SK-N-SH (cell line): ENCODE measurements at regions not wholly inside any gene's neighbourhood (a gene's known extent, or its start where the extent isn't known, plus 50 kb on each side); places are given as distances from the start of the nearest gene placed in this dataset.

Experiments
- CTCF ChIP-seq: fragments of 200-600 bp; sonication (generic); IDR thresholded peaks from 2 replicates; pipeline ENCODE4 v1.6.1; 2017; ENCODE audit warnings: antibody characterized with exemption, mild to moderate bottlenecking, moderate library complexity
- EP300 ChIP-seq, 2 experiments: IDR thresholded peaks; 2 replicates each; pipeline versions ENCODE4 v1.4.0 to v1.6.1; 2012; ENCODE audit warnings: borderline replicate concordance in 1 of 2, low read depth in 1 of 2, low read length in 1 of 2
- GATA2 ChIP-seq: sonication (generic); formaldehyde crosslinking; IDR thresholded peaks from 2 replicates; pipeline ENCODE4 v1.5.0; 2020; ENCODE audit warnings: mild to moderate bottlenecking, missing genetic modification reagents
- IRF3 ChIP-seq: fragments of 150-350 bp; IDR thresholded peaks from 2 replicates; pipeline ENCODE4 v1.6.1; 2016; ENCODE audit warnings: mild to moderate bottlenecking, low read depth, low read length
- MAX ChIP-seq: IDR thresholded peaks from 2 replicates; pipeline ENCODE4 v1.4.0; 2012; ENCODE audit warnings: low read depth
- POLR2AphosphoS5 ChIP-seq: IDR thresholded peaks from 2 replicates; pipeline ENCODE4 v1.6.1; 2012; ENCODE audit warnings: low read depth, low read length
- REST ChIP-seq: IDR thresholded peaks from 2 replicates; pipeline ENCODE4 v1.6.1; 2012; ENCODE audit warnings: mild to moderate bottlenecking, low read depth, low read length, moderate library complexity
- SMC3 ChIP-seq: IDR thresholded peaks from 2 replicates; pipeline ENCODE4 v1.6.1; 2012; ENCODE audit warnings: low read depth, low read length, improper control_type of control experiment
- USF1 ChIP-seq: IDR thresholded peaks from 2 replicates; pipeline ENCODE4 v1.4.0; 2012; ENCODE audit warnings: low read depth, borderline replicate concordance
- ZBTB33 ChIP-seq: IDR thresholded peaks from 2 replicates; pipeline ENCODE4 v1.4.0; 2012; ENCODE audit warnings: low read depth, borderline replicate concordance

GRCh38 chr12:30117483-30117882 lies 333.7 kb upstream of the TMTC1 start:
- no peak for TF ChIP-seq SMC3
- TF ChIP-seq MAX = no peak
- no peak for TF ChIP-seq CTCF
- no peak for TF ChIP-seq USF1
- no peak for TF ChIP-seq IRF3
- no peak for TF ChIP-seq EP300 (IDR thresholded peaks at IDR 0.05; ENCODE audit: borderline replicate concordance in 1 of 2, low read depth in 1 of 2, low read length in 1 of 2)
- TF ChIP-seq REST = no peak
- TF ChIP-seq POLR2AphosphoS5 = no peak
- no peak for TF ChIP-seq GATA2 (CRISPR knock-in tag)
- TF ChIP-seq ZBTB33 = no peak
